GM21367 (cell line): ENCODE measurements at regions not wholly inside any gene's neighbourhood (a gene's known extent, or its start where the extent isn't known, plus 50 kb on each side); places are given as distances from the start of the nearest gene placed in this dataset.
"Not testable (repeated sequence)": the region's sequence is repeated elsewhere in the genome, so short reads cannot be mapped to it uniquely, and the experiment has no call there.

Source experiments
- ATAC-seq: cut with Tn5 transposase; IDR thresholded peaks from one replicate; pipeline ENCODE4 v1.9.1; 2021; ENCODE audit not compliant: unreplicated experiment

- no peak for ATAC-seq
Measured at GRCh38 chr2:53381271-53381670, 386.3 kb upstream of the CHAC2 start.

GRCh38 chr2:53379547-53379946 is 388.1 kb upstream of the CHAC2 start:
- ATAC-seq, result no peak

GRCh38 chr2:53378791-53379190 is 388.8 kb upstream of the CHAC2 start:
- ATAC-seq, result no peak

GRCh38 chr2:53373126-53373525 is 394.5 kb upstream of the CHAC2 start:
- ATAC-seq, result no peak

- ATAC-seq, result no peak
Measured at GRCh38 chr2:53366543-53366942, 401.1 kb upstream of the CHAC2 start.

- ATAC-seq, result no peak
Measured at GRCh38 chr2:53362934-53363333, 404.7 kb upstream of the CHAC2 start.

GRCh38 chr2:53356291-53356905 is 411.2 kb upstream of the CHAC2 start:
- ATAC-seq, result no peak

GRCh38 chr2:53353135-53354114 is 414.2 kb upstream of the CHAC2 start:
- ATAC-seq, result no peak

- ATAC-seq, result no peak
Measured at GRCh38 chr2:53347269-53347668, 420.3 kb upstream of the CHAC2 start.

GRCh38 chr2:53342248-53342647 is 425.4 kb upstream of the CHAC2 start:
- ATAC-seq, result no peak

- no peak for ATAC-seq
Measured at GRCh38 chr2:53334610-53335009, 433.0 kb upstream of the CHAC2 start.

- no peak for ATAC-seq
Measured at GRCh38 chr2:53331667-53332066, 435.9 kb upstream of the CHAC2 start.

- no peak for ATAC-seq
Measured at GRCh38 chr2:53317861-53318260, 449.7 kb upstream of the CHAC2 start.

- no peak for ATAC-seq
Measured at GRCh38 chr2:53315149-53315548, 452.5 kb upstream of the CHAC2 start.

- ATAC-seq, result no peak
Measured at GRCh38 chr2:53314718-53315117, 452.9 kb upstream of the CHAC2 start.

GRCh38 chr2:53313644-53314043 is 454.0 kb upstream of the CHAC2 start:
- ATAC-seq, result not testable (repeated sequence)

- no peak for ATAC-seq
Measured at GRCh38 chr2:53312721-53313120, 454.9 kb upstream of the CHAC2 start.

GRCh38 chr2:53312181-53312580 is 455.4 kb upstream of the CHAC2 start:
- ATAC-seq, result no peak

GRCh38 chr2:53303012-53303578 is 464.5 kb upstream of the CHAC2 start:
- ATAC-seq, result no peak

GRCh38 chr2:53302455-53302854 is 465.1 kb upstream of the CHAC2 start:
- ATAC-seq, result no peak

- no peak for ATAC-seq
Measured at GRCh38 chr2:53289309-53290006, 478.1 kb upstream of the CHAC2 start.
